ENCODE measurements at regions not wholly inside any gene's neighbourhood (a gene's known extent, or its start where the extent isn't known, plus 50 kb on each side); places are given as distances from the start of the nearest gene placed in this dataset.

DNA sequence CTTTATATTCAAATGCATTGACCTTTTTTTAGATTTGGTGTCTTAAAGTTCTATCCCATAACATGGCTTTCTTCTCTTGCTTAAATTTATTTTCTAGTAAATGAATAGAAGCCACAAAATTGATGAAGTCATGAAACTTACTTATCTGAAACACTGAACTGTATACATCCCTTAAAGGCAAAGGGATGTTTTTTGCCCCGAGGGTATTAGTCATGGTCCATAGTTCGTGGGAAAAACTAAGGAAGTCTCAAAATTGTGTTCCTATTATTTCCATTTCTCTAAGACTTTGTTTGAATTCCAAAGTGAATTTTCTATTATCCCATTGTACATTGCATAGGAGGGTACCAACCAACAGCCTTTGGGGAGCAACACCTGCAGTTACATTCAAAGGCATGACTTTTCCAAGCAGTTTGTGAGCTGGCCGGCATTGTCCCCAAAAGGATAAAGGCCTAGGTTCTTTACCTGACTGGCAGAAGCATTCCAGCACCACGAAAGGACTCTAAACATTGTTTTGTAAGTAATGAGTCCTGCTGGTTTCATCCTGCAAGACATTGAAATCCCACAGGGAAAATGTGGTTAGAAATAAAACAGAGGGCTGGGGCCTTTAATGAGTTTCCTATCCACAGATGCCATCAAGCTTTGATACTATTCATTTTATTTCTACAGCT is 473.5 kb downstream of the PRKD1 start:
- no peak overlapping the region for H4K12ac ChIP-seq (ENCODE audit: low read depth, low read length)
- no peaks in the 10 kb centered on the region for H3K4me1 ChIP-seq (ENCODE audit: control insufficient read depth in 1 of 2, insufficient read depth in 2 of 2, low read length in 2 of 2)
- H3K4me3 ChIP-seq (ENCODE audit: low read depth, low read length) = no peak overlapping the region
- H2AFZ ChIP-seq (ENCODE audit: insufficient read depth, low read length, poor library complexity) = no peak overlapping the region
- H3K23ac ChIP-seq (ENCODE audit: low read length) = no peak overlapping the region
- H3K36me3 ChIP-seq (ENCODE audit: control insufficient read depth in 1 of 2, insufficient read depth in 2 of 2, low read length in 2 of 2) = no peaks in the 10 kb centered on the region
- H2BK120ac ChIP-seq (ENCODE audit: insufficient read depth, low read length, poor library complexity) = no peak overlapping the region
- no peaks in the 10 kb centered on the region for H3K79me1 ChIP-seq (ENCODE audit: low read length)
- no peak overlapping the region for H2BK5ac ChIP-seq (ENCODE audit: low read depth, low read length, poor library complexity)
- WGBS (ENCODE audit: extremely low coverage, insufficient coverage, insufficient read length) = no CpG with 5 or more reads among the region's 4 CpGs
- no peak overlapping the region for H3K27ac ChIP-seq (ENCODE audit: low read depth, low read length)
- no peaks in the 10 kb centered on the region for H3K9me3 ChIP-seq (ENCODE audit: insufficient read depth, low read depth, low read length)
- no peak overlapping the region for H4K8ac ChIP-seq (ENCODE audit: low read depth, low read length)
- no peak overlapping the region for H3K9ac ChIP-seq (ENCODE audit: low read length)
- H3K27me3 ChIP-seq (ENCODE audit: insufficient read depth, low read length) = no peaks in the 10 kb centered on the region
- no peak overlapping the region for H3K4ac ChIP-seq (ENCODE audit: low read depth, low read length)
- H4K91ac ChIP-seq (ENCODE audit: low read depth, low read length) = no peak overlapping the region
- H3K14ac ChIP-seq (ENCODE audit: low read length) = no peak overlapping the region
- no peak overlapping the region for H2AK5ac ChIP-seq (ENCODE audit: low read length)
- H3K18ac ChIP-seq (ENCODE audit: low read length) = no peak overlapping the region
- no peak overlapping the region for H2BK12ac ChIP-seq (ENCODE audit: low read length)
- H3K4me2 ChIP-seq (ENCODE audit: low read length) = no peak overlapping the region
- H3K79me2 ChIP-seq (ENCODE audit: control insufficient read depth, insufficient read depth, low read length, poor library complexity) = no peaks in the 10 kb centered on the region
- DNase-seq = no peak

DNA sequence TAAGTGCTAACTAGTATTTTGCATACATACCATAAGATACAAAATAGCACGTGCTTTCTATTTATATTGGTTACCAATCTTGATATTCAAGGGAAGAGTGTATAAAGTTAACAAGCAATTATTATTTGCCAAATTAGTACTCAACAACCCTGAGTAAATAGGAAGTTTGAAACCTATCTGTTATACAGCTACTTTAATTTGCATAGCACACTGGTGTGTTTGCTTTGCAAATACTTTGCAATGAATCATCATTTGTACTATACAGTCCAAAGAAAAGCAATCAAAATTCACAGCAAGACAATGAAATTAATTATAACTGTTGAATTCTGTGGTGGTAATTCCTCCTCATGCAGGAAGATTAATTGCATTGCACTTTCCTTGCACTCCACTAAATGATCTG is 469.1 kb downstream of the PRKD1 start:
- Histone ChIP-seq H3K4me1 (ENCODE audit: control insufficient read depth in 1 of 2, insufficient read depth in 2 of 2, low read length in 2 of 2) (no peaks in the 10 kb centered on the region), H3K36me3 (ENCODE audit: control insufficient read depth in 1 of 2, insufficient read depth in 2 of 2, low read length in 2 of 2) (no peaks in the 10 kb centered on the region), H3K18ac (ENCODE audit: low read length) (no peak overlapping the region), H3K27ac (ENCODE audit: low read depth, low read length) (no peak overlapping the region), H3K23ac (ENCODE audit: low read length) (no peak overlapping the region), H4K12ac (ENCODE audit: low read depth, low read length) (no peak overlapping the region), H4K91ac (ENCODE audit: low read depth, low read length) (no peak overlapping the region), H3K4me3 (ENCODE audit: low read depth, low read length) (no peak overlapping the region), H2AK5ac (ENCODE audit: low read length) (no peak overlapping the region), H2BK5ac (ENCODE audit: low read depth, low read length, poor library complexity) (no peak overlapping the region), H3K14ac (ENCODE audit: low read length) (no peak overlapping the region), H3K79me1 (ENCODE audit: low read length) (no peaks in the 10 kb centered on the region), H4K8ac (ENCODE audit: low read depth, low read length) (no peak overlapping the region), H2AFZ (ENCODE audit: insufficient read depth, low read length, poor library complexity) (no peak overlapping the region), H3K9ac (ENCODE audit: low read length) (no peak overlapping the region), H3K27me3 (ENCODE audit: insufficient read depth, low read length) (no peaks in the 10 kb centered on the region), H3K4me2 (ENCODE audit: low read length) (no peak overlapping the region), H2BK120ac (ENCODE audit: insufficient read depth, low read length, poor library complexity) (no peak overlapping the region), H3K9me3 (ENCODE audit: insufficient read depth, low read depth, low read length) (no peaks in the 10 kb centered on the region), H2BK12ac (ENCODE audit: low read length) (no peak overlapping the region), H3K4ac (ENCODE audit: low read depth, low read length) (no peak overlapping the region), H3K79me2 (ENCODE audit: control insufficient read depth, insufficient read depth, low read length, poor library complexity) (no peaks in the 10 kb centered on the region)
- no CpG with 5 or more reads among the region's 1 CpG for WGBS (ENCODE audit: extremely low coverage, insufficient coverage, insufficient read length)
- no peak for DNase-seq

DNA sequence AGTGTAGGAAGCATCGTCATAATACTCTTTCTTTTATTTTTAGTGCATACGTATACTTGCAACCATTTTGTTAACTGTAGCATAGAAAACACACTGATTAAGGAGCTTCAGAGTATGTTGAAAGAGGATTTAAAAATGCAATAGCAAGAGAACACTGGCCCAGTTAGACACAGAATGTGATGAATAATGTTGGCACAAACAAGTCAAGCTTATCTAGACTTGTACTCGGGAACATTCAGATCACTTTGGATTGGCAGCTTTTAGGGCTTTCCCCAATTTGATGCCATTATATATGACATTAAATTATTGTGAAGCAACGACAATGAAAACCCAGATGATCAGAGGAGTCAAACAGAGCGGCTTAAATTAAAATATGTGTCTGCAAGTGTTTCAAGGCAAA is 468.1 kb downstream of the PRKD1 start:
- Histone ChIP-seq H2BK12ac (ENCODE audit: low read length) (no peak overlapping the region), H3K4ac (ENCODE audit: low read depth, low read length) (no peak overlapping the region), H3K4me1 (ENCODE audit: control insufficient read depth in 1 of 2, insufficient read depth in 2 of 2, low read length in 2 of 2) (no peaks in the 10 kb centered on the region), H3K23ac (ENCODE audit: low read length) (no peak overlapping the region), H3K79me2 (ENCODE audit: control insufficient read depth, insufficient read depth, low read length, poor library complexity) (no peaks in the 10 kb centered on the region), H2AK5ac (ENCODE audit: low read length) (no peak overlapping the region), H2BK120ac (ENCODE audit: insufficient read depth, low read length, poor library complexity) (no peak overlapping the region), H3K9me3 (ENCODE audit: insufficient read depth, low read depth, low read length) (no peaks in the 10 kb centered on the region), H4K12ac (ENCODE audit: low read depth, low read length) (no peak overlapping the region), H2AFZ (ENCODE audit: insufficient read depth, low read length, poor library complexity) (no peak overlapping the region), H3K18ac (ENCODE audit: low read length) (no peak overlapping the region), H3K27me3 (ENCODE audit: insufficient read depth, low read length) (no peaks in the 10 kb centered on the region), H4K8ac (ENCODE audit: low read depth, low read length) (no peak overlapping the region), H3K36me3 (ENCODE audit: control insufficient read depth in 1 of 2, insufficient read depth in 2 of 2, low read length in 2 of 2) (no peaks in the 10 kb centered on the region), H3K4me3 (ENCODE audit: low read depth, low read length) (no peak overlapping the region), H3K9ac (ENCODE audit: low read length) (no peak overlapping the region), H3K14ac (ENCODE audit: low read length) (no peak overlapping the region), H4K91ac (ENCODE audit: low read depth, low read length) (no peak overlapping the region), H3K4me2 (ENCODE audit: low read length) (no peak overlapping the region), H3K79me1 (ENCODE audit: low read length) (no peaks in the 10 kb centered on the region), H2BK5ac (ENCODE audit: low read depth, low read length, poor library complexity) (no peak overlapping the region), H3K27ac (ENCODE audit: low read depth, low read length) (no peak overlapping the region)
- no peak for DNase-seq
- no CpG with 5 or more reads among the region's 5 CpGs for WGBS (ENCODE audit: extremely low coverage, insufficient coverage, insufficient read length)

DNA sequence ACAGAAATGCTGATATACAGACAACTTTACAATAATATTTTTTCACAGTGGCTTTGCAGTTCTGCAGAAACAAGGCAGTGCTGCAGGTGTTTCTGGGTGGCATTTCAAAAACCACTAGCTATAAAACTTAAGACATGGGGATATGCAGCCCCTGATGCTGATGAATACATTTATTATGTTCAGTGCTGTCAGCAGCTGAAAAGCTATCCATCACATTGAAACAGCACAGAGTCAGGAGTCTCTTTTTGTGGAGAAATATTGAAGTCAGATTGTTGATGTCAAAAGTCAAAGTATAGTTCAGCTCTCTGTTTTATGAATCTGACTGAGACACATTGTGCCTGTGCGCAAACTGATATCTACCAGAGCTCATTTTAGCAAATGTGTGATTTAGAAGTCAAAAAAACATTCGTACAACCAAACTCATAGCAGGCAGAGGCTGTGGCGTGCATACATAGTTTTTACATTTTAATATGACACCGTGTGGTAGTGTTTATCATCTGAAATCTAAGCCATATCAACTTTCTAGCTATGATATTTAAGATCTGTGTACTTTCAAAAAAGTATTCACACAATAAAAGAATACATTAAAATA is 467.6 kb downstream of the PRKD1 start:
- no peak overlapping the region for H3K27ac ChIP-seq (ENCODE audit: low read depth, low read length)
- H3K4me1 ChIP-seq (ENCODE audit: control insufficient read depth in 1 of 2, insufficient read depth in 2 of 2, low read length in 2 of 2) = no peaks in the 10 kb centered on the region
- no CpG with 5 or more reads among the region's 4 CpGs for WGBS (ENCODE audit: extremely low coverage, insufficient coverage, insufficient read length)
- H3K4ac ChIP-seq (ENCODE audit: low read depth, low read length) = no peak overlapping the region
- no peaks in the 10 kb centered on the region for H3K79me1 ChIP-seq (ENCODE audit: low read length)
- no peak overlapping the region for H3K4me3 ChIP-seq (ENCODE audit: low read depth, low read length)
- no peaks in the 10 kb centered on the region for H3K79me2 ChIP-seq (ENCODE audit: control insufficient read depth, insufficient read depth, low read length, poor library complexity)
- H3K23ac ChIP-seq (ENCODE audit: low read length) = no peak overlapping the region
- H3K4me2 ChIP-seq (ENCODE audit: low read length) = no peak overlapping the region
- H3K36me3 ChIP-seq (ENCODE audit: control insufficient read depth in 1 of 2, insufficient read depth in 2 of 2, low read length in 2 of 2) = no peaks in the 10 kb centered on the region
- H3K14ac ChIP-seq (ENCODE audit: low read length) = no peak overlapping the region
- no peak overlapping the region for H3K18ac ChIP-seq (ENCODE audit: low read length)
- no peak overlapping the region for H2AFZ ChIP-seq (ENCODE audit: insufficient read depth, low read length, poor library complexity)
- H3K9ac ChIP-seq (ENCODE audit: low read length) = no peak overlapping the region
- H2BK12ac ChIP-seq (ENCODE audit: low read length) = no peak overlapping the region
- no peak overlapping the region for H2BK5ac ChIP-seq (ENCODE audit: low read depth, low read length, poor library complexity)
- H2AK5ac ChIP-seq (ENCODE audit: low read length) = no peak overlapping the region
- H3K27me3 ChIP-seq (ENCODE audit: insufficient read depth, low read length) = no peaks in the 10 kb centered on the region
- DNase-seq = no peak
- H3K9me3 ChIP-seq (ENCODE audit: insufficient read depth, low read depth, low read length) = no peaks in the 10 kb centered on the region
- no peak overlapping the region for H2BK120ac ChIP-seq (ENCODE audit: insufficient read depth, low read length, poor library complexity)
- H4K12ac ChIP-seq (ENCODE audit: low read depth, low read length) = no peak overlapping the region
- H4K8ac ChIP-seq (ENCODE audit: low read depth, low read length) = no peak overlapping the region
- H4K91ac ChIP-seq (ENCODE audit: low read depth, low read length) = no peak overlapping the region
